OCI-M1 (cell line): ENCODE measurements at regions not wholly inside any gene's neighbourhood (a gene's known extent, or its start where the extent isn't known, plus 50 kb on each side); places are given as distances from the start of the nearest gene placed in this dataset.
"Not testable (repeated sequence)": the region's sequence is repeated elsewhere in the genome, so short reads cannot be mapped to it uniquely, and the experiment has no call there.

Experiments used
- DNase-seq: peaks from one replicate; lab custom pipeline; 2025; lab: John Stamatoyannopoulos, UW

GRCh38 chr13:32828711-32829110, 187.5 kb upstream of the KL start:
- no peak for DNase-seq

GRCh38 chr13:32829269-32829668, 187.0 kb upstream of the KL start:
- no peak for DNase-seq

GRCh38 chr13:32829676-32830335, 186.4 kb upstream of the KL start:
- peak; percentile 5 for DNase-seq

GRCh38 chr13:32830336-32831031, 185.7 kb upstream of the KL start:
- no peak for DNase-seq

- no peak for DNase-seq
Observed at GRCh38 chr13:32837307-32837972, 178.8 kb upstream of the KL start.

GRCh38 chr13:32837973-32838927, 178.0 kb upstream of the KL start:
- no peak for DNase-seq

GRCh38 chr13:32838945-32839344, 177.3 kb upstream of the KL start:
- no peak for DNase-seq

- no peak for DNase-seq
Observed at GRCh38 chr13:32840113-32840512, 176.1 kb upstream of the KL start.

- no peak for DNase-seq
Observed at GRCh38 chr13:32840989-32841713, 175.1 kb upstream of the KL start.

GRCh38 chr13:32845952-32846950, 170.0 kb upstream of the KL start:
- peak; percentile 13 for DNase-seq

- not testable (repeated sequence) for DNase-seq
Observed at GRCh38 chr13:32847976-32848375, 168.2 kb upstream of the KL start.

- DNase-seq, result no peak
Observed at GRCh38 chr13:32849369-32849768, 166.9 kb upstream of the KL start.

GRCh38 chr13:32850316-32851052, 165.7 kb upstream of the KL start:
- DNase-seq, result no peak

GRCh38 chr13:32851083-32852069, 164.8 kb upstream of the KL start:
- no peak for DNase-seq

- no peak for DNase-seq
Observed at GRCh38 chr13:32852526-32852925, 163.7 kb upstream of the KL start.

- no peak for DNase-seq
Observed at GRCh38 chr13:32857077-32857476, 159.1 kb upstream of the KL start.

- DNase-seq, result no peak
Observed at GRCh38 chr13:32857689-32858088, 158.5 kb upstream of the KL start.

- no peak for DNase-seq
Observed at GRCh38 chr13:32859707-32860292, 156.4 kb upstream of the KL start.
